Mesendoderm (in vitro differentiated cells): ENCODE measurements at regions not wholly inside any gene's neighbourhood (a gene's known extent, or its start where the extent isn't known, plus 50 kb on each side); places are given as distances from the start of the nearest gene placed in this dataset.

Source experiments
- DNase-seq: peaks from one replicate; pipeline ENCODE4 v3.0.0; 2013
- H2AK5ac ChIP-seq: 2 replicates; pipeline ENCODE4 v1.6.1; 2013; ENCODE audit warnings: low read length, inconsistent platforms
- H2BK120ac ChIP-seq: 2 replicates; pipeline ENCODE4 v1.6.1; 2013; ENCODE audit warnings: low read depth, mild to moderate bottlenecking, low read length, moderate library complexity, mixed read lengths
- H2BK15ac ChIP-seq: replicated peaks from 2 replicates; pipeline ENCODE4 v1.6.1; 2013; ENCODE audit warnings: low read depth, mild to moderate bottlenecking, moderate library complexity
- H2BK5ac ChIP-seq: 2 replicates; pipeline ENCODE4 v1.6.1; 2013; ENCODE audit warnings: low read length, inconsistent platforms
- H3K18ac ChIP-seq: 2 replicates; pipeline ENCODE4 v1.6.1; 2013; ENCODE audit warnings: mild to moderate bottlenecking, low read length, mixed read lengths
- H3K23ac ChIP-seq: one replicate; pipeline ENCODE4 v1.6.1; 2013; ENCODE audit warnings: low read length
- H3K27ac ChIP-seq: 2 replicates; pipeline ENCODE4 v1.5.1; 2013; ENCODE audit warnings: low read depth, mild to moderate bottlenecking, inconsistent platforms, low read length, moderate library complexity
- H3K27me3 ChIP-seq: 2 replicates; pipeline ENCODE4 v1.6.1; 2013; ENCODE audit warnings: low read length, control low read depth, mild to moderate bottlenecking, inconsistent platforms; ENCODE audit not compliant: insufficient read depth, poor library complexity
- H3K36me3 ChIP-seq: 2 replicates; pipeline ENCODE4 v1.6.1; 2013; ENCODE audit warnings: low read length, inconsistent platforms; ENCODE audit not compliant: control insufficient read depth, insufficient read depth
- H3K4ac ChIP-seq: one replicate; pipeline ENCODE4 v1.6.1; 2013; ENCODE audit warnings: low read depth, mild to moderate bottlenecking, low read length, moderate library complexity
- H3K4me1 ChIP-seq: 2 replicates; pipeline ENCODE4 v1.6.1; 2013; ENCODE audit warnings: low read depth, low read length, inconsistent platforms; ENCODE audit not compliant: control insufficient read depth
- H3K4me2 ChIP-seq: 2 replicates; pipeline ENCODE4 v1.6.1; 2013; ENCODE audit warnings: low read length
- H3K4me3 ChIP-seq: 2 replicates; pipeline ENCODE4 v1.5.1; 2013; ENCODE audit warnings: mild to moderate bottlenecking, low read length
- H3K56ac ChIP-seq: one replicate; pipeline ENCODE4 v1.6.1; 2013; ENCODE audit warnings: low read length
- H3K79me1 ChIP-seq: 2 replicates; pipeline ENCODE4 v1.6.1; 2013; ENCODE audit warnings: low read length, inconsistent platforms
- H3K79me2 ChIP-seq: 2 replicates; pipeline ENCODE4 v1.6.1; 2013; ENCODE audit warnings: mild to moderate bottlenecking, low read length; ENCODE audit not compliant: control insufficient read depth, insufficient read depth
- H3K9ac ChIP-seq: 2 replicates; pipeline ENCODE4 v1.6.1; 2013; ENCODE audit warnings: low read length, inconsistent platforms
- H4K5ac ChIP-seq: one replicate; pipeline ENCODE4 v1.6.1; 2013; ENCODE audit warnings: low read length
- H4K8ac ChIP-seq: one replicate; pipeline ENCODE4 v1.6.1; 2013; ENCODE audit warnings: low read depth, mild to moderate bottlenecking, control low read depth, low read length, moderate library complexity
- WGBS: extraction: QIAGEN DNeasy Blood & Tissue Kit; methylation state at CpG from one replicate; pipeline ENCODE4 v1.1.7; 2013; ENCODE audit warnings: low lambda C conversion rate, missing lambda C conversion rate; ENCODE audit not compliant: insufficient coverage; ENCODE audit errors: extremely low coverage; 5-methylcytosine and 5-hydroxymethylcytosine counted together

DNA sequence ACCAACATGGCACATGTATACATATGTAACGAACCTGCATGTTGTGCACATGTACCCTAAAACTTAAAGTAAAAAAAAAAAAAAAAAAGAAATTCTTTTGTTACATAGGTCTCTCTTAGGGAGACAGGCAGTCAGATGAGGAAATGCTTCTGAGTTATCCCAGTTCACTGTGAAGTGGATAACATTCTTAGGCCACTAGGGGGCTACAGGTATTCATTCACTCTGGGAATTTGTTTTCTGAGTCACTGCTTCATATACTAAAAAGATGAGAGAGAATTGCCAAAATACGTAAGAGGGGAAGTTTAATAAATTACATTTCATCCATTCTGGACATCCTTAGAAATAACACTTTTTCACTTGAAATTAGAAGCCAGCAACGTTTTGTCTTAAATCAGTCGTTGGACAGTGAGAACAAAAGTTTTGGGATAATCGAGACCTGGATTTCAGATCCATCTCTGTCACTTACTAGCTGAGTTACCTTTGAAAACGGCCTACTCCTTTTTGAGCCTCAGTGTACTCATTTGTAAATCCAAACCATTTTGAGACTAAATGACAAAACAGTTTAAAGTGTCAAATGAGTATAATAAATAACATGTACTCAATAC lies 738.4 kb upstream of the ALCAM start:
- DNase-seq: peak; percentile 68

DNA sequence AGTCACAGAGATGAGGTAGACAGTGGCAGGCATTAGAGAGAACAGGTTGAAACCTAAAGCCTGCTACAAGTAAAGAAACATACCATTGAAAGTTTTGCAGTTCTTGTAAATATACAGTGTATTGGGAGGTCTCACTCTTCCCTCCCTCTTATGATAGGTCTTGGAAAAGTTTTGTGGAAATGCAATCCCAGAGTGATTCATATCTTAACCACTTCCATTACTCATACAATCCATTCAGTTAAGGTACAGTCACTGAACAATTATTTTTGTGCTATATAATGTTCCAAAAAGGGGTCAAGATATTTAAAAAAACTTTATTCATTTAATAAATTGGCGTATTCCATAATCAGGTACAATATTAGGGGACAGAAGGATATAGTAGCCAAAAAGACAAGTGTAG lies 737.7 kb upstream of the ALCAM start:
- Histone ChIP-seq H2BK120ac (no peak overlapping the region), H3K79me1 (no peaks in the 10 kb centered on the region), H3K18ac (no peak overlapping the region), H2AK5ac (no peak overlapping the region), H4K5ac (no peak overlapping the region), H3K27me3 (no peaks in the 10 kb centered on the region), H3K27ac (no peak overlapping the region), H3K4me1 (no peaks in the 10 kb centered on the region), H3K79me2 (no peaks in the 10 kb centered on the region), H3K56ac (no peak overlapping the region), H3K4me2 (no peak overlapping the region), H2BK5ac (no peak overlapping the region), H3K4ac (no peak overlapping the region), H3K4me3 (no peak overlapping the region), H4K8ac (no peak overlapping the region), H2BK15ac (no peak overlapping the region), H3K9ac (no peak overlapping the region), H3K36me3 (no peaks in the 10 kb centered on the region), H3K23ac (no peak overlapping the region)
- no CpG with 5 or more reads among the region's 1 CpG for WGBS
- no peak for DNase-seq

More for the DNA sequence above, 738.4 kb upstream of the ALCAM start:
- Histone ChIP-seq H2BK120ac (no peak overlapping the region), H4K5ac (no peak overlapping the region), H3K4me2 (no peak overlapping the region), H3K18ac (no peak overlapping the region), H3K79me1 (no peaks in the 10 kb centered on the region), H3K79me2 (no peaks in the 10 kb centered on the region), H2BK5ac (no peak overlapping the region), H4K8ac (no peak overlapping the region), H3K27ac (no peak overlapping the region), H3K4ac (no peak overlapping the region), H2BK15ac (no peak overlapping the region), H2AK5ac (no peak overlapping the region), H3K4me3 (no peak overlapping the region), H3K56ac (no peak overlapping the region), H3K23ac (no peak overlapping the region), H3K9ac (no peak overlapping the region), H3K36me3 (no peaks in the 10 kb centered on the region), H3K4me1 (no peaks in the 10 kb centered on the region), H3K27me3 (no peaks in the 10 kb centered on the region)
- WGBS: no CpG with 5 or more reads among the region's 6 CpGs

DNA sequence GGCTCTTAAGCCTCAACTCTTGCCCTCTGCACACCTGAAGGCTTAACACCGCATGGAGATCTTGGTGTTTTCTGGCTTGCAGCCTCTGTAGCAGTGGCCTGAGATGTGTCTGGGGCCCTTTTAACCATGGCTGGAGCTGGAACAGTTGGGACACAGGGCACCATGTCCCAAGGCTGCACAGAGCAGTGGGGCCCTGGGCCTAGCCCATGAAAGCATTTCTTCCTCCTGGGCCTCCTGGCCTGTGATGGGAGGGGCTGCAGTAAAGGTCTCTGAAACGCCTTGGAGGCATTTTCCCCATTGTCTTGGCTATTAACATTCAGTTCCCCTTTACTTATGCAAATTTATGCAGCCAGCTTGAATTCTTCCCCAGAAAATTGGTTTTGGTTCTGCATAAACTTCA lies 735.5 kb upstream of the ALCAM start:
- Histone ChIP-seq H3K79me2 (no peaks in the 10 kb centered on the region), H4K8ac (no peak overlapping the region), H3K23ac (no peak overlapping the region), H2AK5ac (no peak overlapping the region), H3K56ac (no peak overlapping the region), H4K5ac (no peak overlapping the region), H3K27ac (no peak overlapping the region), H3K9ac (no peak overlapping the region), H3K27me3 (no peaks in the 10 kb centered on the region), H3K18ac (no peak overlapping the region), H2BK5ac (no peak overlapping the region), H3K4me2 (no peak overlapping the region), H3K4ac (no peak overlapping the region), H2BK120ac (no peak overlapping the region), H3K4me1 (no peaks in the 10 kb centered on the region), H3K36me3 (no peaks in the 10 kb centered on the region), H3K79me1 (no peaks in the 10 kb centered on the region), H2BK15ac (no peak overlapping the region), H3K4me3 (no peak overlapping the region)
- DNase-seq: no peak
- WGBS: no CpG with 5 or more reads among the region's 2 CpGs

GRCh38 chr3:104632521-104632920 lies 734.2 kb upstream of the ALCAM start:
- no peak overlapping the region for H4K5ac ChIP-seq

DNA sequence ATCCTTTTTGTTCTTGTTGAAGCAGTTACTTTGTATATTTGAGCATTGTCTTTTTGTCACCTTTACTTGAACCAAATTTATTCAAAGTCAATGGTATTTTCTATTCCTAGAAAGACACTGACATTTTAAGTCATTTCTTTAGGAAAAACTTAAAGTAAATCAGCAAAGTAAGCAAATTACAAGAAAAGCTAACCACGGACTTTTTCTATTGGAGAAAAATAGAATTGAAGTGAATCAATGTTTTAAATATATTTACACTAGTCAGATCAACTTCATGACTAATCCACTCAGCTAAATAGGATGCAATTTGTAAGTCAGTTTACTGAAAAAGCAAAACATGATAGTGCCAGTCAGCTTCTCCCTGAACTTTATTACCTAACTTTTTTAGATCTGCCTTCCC lies 733.8 kb upstream of the ALCAM start:
- Histone ChIP-seq H3K4me2 (no peak overlapping the region), H3K79me1 (no peaks in the 10 kb centered on the region), H2BK15ac (no peak overlapping the region), H3K56ac (no peak overlapping the region), H3K27me3 (no peaks in the 10 kb centered on the region), H2BK120ac (no peak overlapping the region), H2AK5ac (no peak overlapping the region), H3K4me1 (no peaks in the 10 kb centered on the region), H3K23ac (no peak overlapping the region), H4K8ac (no peak overlapping the region), H3K36me3 (no peaks in the 10 kb centered on the region), H3K9ac (no peak overlapping the region), H3K4me3 (no peak overlapping the region), H3K27ac (no peak overlapping the region), H4K5ac (no peak overlapping the region), H3K4ac (no peak overlapping the region), H3K18ac (no peak overlapping the region), H3K79me2 (no peaks in the 10 kb centered on the region), H2BK5ac (no peak overlapping the region)
- no peak for DNase-seq
- no CpG with 5 or more reads among the region's 1 CpG for WGBS

More at GRCh38 chr3:104632521-104632920, 734.2 kb upstream of the ALCAM start:
- no peak overlapping the region for H3K4me3 ChIP-seq
- no peak overlapping the region for H2AK5ac ChIP-seq
- H2BK120ac ChIP-seq: no peak overlapping the region
- H3K27ac ChIP-seq: no peak overlapping the region
- no CpG with 5 or more reads among the region's 3 CpGs for WGBS
- H3K4ac ChIP-seq: no peak overlapping the region
- no peaks in the 10 kb centered on the region for H3K79me2 ChIP-seq
- H3K4me2 ChIP-seq: no peak overlapping the region
- no peaks in the 10 kb centered on the region for H3K27me3 ChIP-seq
- H3K9ac ChIP-seq: no peak overlapping the region
- H3K79me1 ChIP-seq: no peaks in the 10 kb centered on the region
- H2BK5ac ChIP-seq: no peak overlapping the region
- no peak overlapping the region for H2BK15ac ChIP-seq
- no peak for DNase-seq
- no peaks in the 10 kb centered on the region for H3K4me1 ChIP-seq
- H3K56ac ChIP-seq: no peak overlapping the region
- H3K18ac ChIP-seq: no peak overlapping the region
- no peak overlapping the region for H4K8ac ChIP-seq
- no peak overlapping the region for H3K23ac ChIP-seq
- H3K36me3 ChIP-seq: no peaks in the 10 kb centered on the region
